ENCODE measurements at regions not wholly inside any gene's neighbourhood (a gene's known extent, or its start where the extent isn't known, plus 50 kb on each side); places are given as distances from the start of the nearest gene placed in this dataset.

GRCh38 chr1:242877229-242877628 is 352.7 kb upstream of the PLD5 start:
- H3K79me2 ChIP-seq (ENCODE audit: insufficient read depth, low read depth, low read length), result no peaks in the 10 kb centered on the region
- TF ChIP-seq CTCF (conservative IDR thresholded peaks at IDR 0.05; ENCODE audit: low read length) (no peak), EZH2phosphoT487 (IDR thresholded peaks at IDR 0.05; ENCODE audit: borderline replicate concordance, low read depth, low read length) (no peak)
- no peaks in the 10 kb centered on the region for H3K36me3 ChIP-seq (ENCODE audit: insufficient read depth, low read length)
- no peaks in the 10 kb centered on the region for H3K9me2 ChIP-seq (ENCODE audit: insufficient read depth, low read length)
- DNase-seq (ENCODE audit: low spot score), result no peak
- H3K4me3 ChIP-seq (ENCODE audit: low read depth, low read length, poor library complexity, severe bottlenecking), result no peak overlapping the region
- intact Hi-C loops (cut with micrococcal nuclease; ENCODE audit: unreplicated experiment), result no loop called here
- H3K4me2 ChIP-seq (ENCODE audit: low read length), result no peak overlapping the region
- no peaks in the 10 kb centered on the region for H3K4me1 ChIP-seq (ENCODE audit: insufficient read depth, low read length, poor library complexity, severe bottlenecking)
- ChIA-PET CTCF (ENCODE audit: unreplicated experiment) (no interaction called here), POLR2A (no interaction called here)
- BruUV-seq (replicated peaks), result no TSS peak
- no peak overlapping the region for H3K27ac ChIP-seq (ENCODE audit: low read depth, low read length, poor library complexity, severe bottlenecking)
- H4K20me1 ChIP-seq (ENCODE audit: insufficient read depth, low read length), result no peaks in the 10 kb centered on the region
- no peaks in the 10 kb centered on the region for H3K9me3 ChIP-seq (ENCODE audit: low read length)
- H2AFZ ChIP-seq (ENCODE audit: low read length), result no peak overlapping the region

GRCh38 chr1:242876030-242876429 is 351.5 kb upstream of the PLD5 start:
- no peak for TF ChIP-seq EZH2phosphoT487 (IDR thresholded peaks at IDR 0.05; ENCODE audit: borderline replicate concordance, low read depth, low read length)
- no peak for TF ChIP-seq CTCF (conservative IDR thresholded peaks at IDR 0.05; ENCODE audit: low read length)
- no peaks in the 10 kb centered on the region for H3K9me3 ChIP-seq (ENCODE audit: low read length)
- no peak overlapping the region for H3K4me3 ChIP-seq (ENCODE audit: low read depth, low read length, poor library complexity, severe bottlenecking)
- no peaks in the 10 kb centered on the region for H3K79me2 ChIP-seq (ENCODE audit: insufficient read depth, low read depth, low read length)
- no peaks in the 10 kb centered on the region for H3K4me1 ChIP-seq (ENCODE audit: insufficient read depth, low read length, poor library complexity, severe bottlenecking)
- POLR2A ChIA-PET, result no interaction called here
- no peak overlapping the region for H2AFZ ChIP-seq (ENCODE audit: low read length)
- no peak overlapping the region for H3K4me2 ChIP-seq (ENCODE audit: low read length)
- BruUV-seq (replicated peaks), result no TSS peak
- DNase-seq (ENCODE audit: low spot score), result no peak
- H3K9me2 ChIP-seq (ENCODE audit: insufficient read depth, low read length), result no peaks in the 10 kb centered on the region
- CTCF ChIA-PET (ENCODE audit: unreplicated experiment), result no interaction called here
- no peaks in the 10 kb centered on the region for H3K36me3 ChIP-seq (ENCODE audit: insufficient read depth, low read length)
- no peak overlapping the region for H3K27ac ChIP-seq (ENCODE audit: low read depth, low read length, poor library complexity, severe bottlenecking)
- H4K20me1 ChIP-seq (ENCODE audit: insufficient read depth, low read length), result no peaks in the 10 kb centered on the region
- intact Hi-C loops (cut with micrococcal nuclease; ENCODE audit: unreplicated experiment), result no loop called here

- Histone ChIP-seq H3K4me3 (ENCODE audit: low read depth, low read length, poor library complexity, severe bottlenecking) (no peak overlapping the region), H3K79me2 (ENCODE audit: insufficient read depth, low read depth, low read length) (no peaks in the 10 kb centered on the region), H3K9me2 (ENCODE audit: insufficient read depth, low read length) (no peaks in the 10 kb centered on the region), H3K4me1 (ENCODE audit: insufficient read depth, low read length, poor library complexity, severe bottlenecking) (no peaks in the 10 kb centered on the region), H3K9me3 (ENCODE audit: low read length) (no peaks in the 10 kb centered on the region), H3K27ac (ENCODE audit: low read depth, low read length, poor library complexity, severe bottlenecking) (no peak overlapping the region), H3K4me2 (ENCODE audit: low read length) (no peak overlapping the region), H3K36me3 (ENCODE audit: insufficient read depth, low read length) (no peaks in the 10 kb centered on the region), H4K20me1 (ENCODE audit: insufficient read depth, low read length) (no peaks in the 10 kb centered on the region), H2AFZ (ENCODE audit: low read length) (no peak overlapping the region)
- BruUV-seq (replicated peaks), result no TSS peak
- ChIA-PET CTCF (ENCODE audit: unreplicated experiment) (no interaction called here), POLR2A (no interaction called here)
- intact Hi-C loops (cut with micrococcal nuclease; ENCODE audit: unreplicated experiment), result no loop called here
- TF ChIP-seq EZH2phosphoT487 (IDR thresholded peaks at IDR 0.05; ENCODE audit: borderline replicate concordance, low read depth, low read length), result no peak
- no peak for TF ChIP-seq CTCF (conservative IDR thresholded peaks at IDR 0.05; ENCODE audit: low read length)
- DNase-seq (ENCODE audit: low spot score), result no peak
These were observed 349.2 kb upstream of the PLD5 start for GRCh38 chr1:242873661-242874060.

Measured in OCI-LY7 (cell line).